Uterus (tissue), 2 donors: ENCODE measurements at regions not wholly inside any gene's neighbourhood (a gene's known extent, or its start where the extent isn't known, plus 50 kb on each side); places are given as distances from the start of the nearest gene placed in this dataset.

Experiments
- POLR2A ChIP-seq, 2 donors: fragments of 450-650 bp; IDR thresholded peaks; one replicate each; pipeline ENCODE4 v1.6.1; 2016; ENCODE audit warnings: antibody characterized with exemption in 2 of 2, mild to moderate bottlenecking in 1 of 2, moderate library complexity in 1 of 2
- TF ChIP-seq, protein P1 (sequence below), 4 experiments: fragments of 200-600 bp in 2 of 4; fragments of 450-650 bp in 2 of 4; sonication (generic) in 2 of 4; IDR thresholded peaks; one replicate each; pipeline ENCODE4 v1.5.1; 2016 to 2019; ENCODE audit warnings: antibody characterized with exemption in 4 of 4, mild to moderate bottlenecking in 2 of 4, moderate library complexity in 1 of 4

DNA sequence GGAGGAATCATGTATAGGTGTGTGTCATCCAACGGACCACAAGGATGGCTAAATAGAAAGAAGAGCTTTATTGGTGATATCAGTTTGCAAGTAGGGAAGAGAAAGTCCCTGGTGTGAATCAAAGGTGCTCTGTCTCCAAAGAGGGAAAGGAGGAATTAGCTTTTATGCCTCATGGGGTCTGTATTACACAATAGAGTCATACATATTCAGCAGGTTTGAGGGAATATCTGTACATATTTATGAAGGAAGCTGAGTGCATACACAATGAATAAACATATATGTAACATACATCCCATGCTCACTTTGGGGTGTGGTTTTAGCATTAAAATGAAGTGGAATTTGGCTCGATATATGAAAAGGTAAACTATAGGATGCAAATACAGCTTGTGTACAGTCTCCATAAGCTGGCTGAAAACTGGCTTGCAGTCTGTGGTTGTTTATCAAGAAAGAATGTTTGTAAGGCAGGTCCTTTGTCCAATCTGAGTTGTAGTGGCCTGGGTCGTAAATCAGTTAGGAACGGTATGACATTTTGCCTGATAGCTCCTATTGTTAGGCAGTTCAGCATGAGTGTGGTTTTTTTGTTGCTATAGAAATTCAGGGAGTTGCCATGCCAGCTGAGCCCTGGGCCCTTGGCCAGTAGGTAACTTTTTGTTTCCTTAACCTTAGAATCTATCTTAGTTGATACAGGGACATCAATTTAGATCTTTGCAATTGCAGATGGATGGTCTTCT, 198.0 kb upstream of the ZP4 start:
- TF ChIP-seq, protein P1, sequence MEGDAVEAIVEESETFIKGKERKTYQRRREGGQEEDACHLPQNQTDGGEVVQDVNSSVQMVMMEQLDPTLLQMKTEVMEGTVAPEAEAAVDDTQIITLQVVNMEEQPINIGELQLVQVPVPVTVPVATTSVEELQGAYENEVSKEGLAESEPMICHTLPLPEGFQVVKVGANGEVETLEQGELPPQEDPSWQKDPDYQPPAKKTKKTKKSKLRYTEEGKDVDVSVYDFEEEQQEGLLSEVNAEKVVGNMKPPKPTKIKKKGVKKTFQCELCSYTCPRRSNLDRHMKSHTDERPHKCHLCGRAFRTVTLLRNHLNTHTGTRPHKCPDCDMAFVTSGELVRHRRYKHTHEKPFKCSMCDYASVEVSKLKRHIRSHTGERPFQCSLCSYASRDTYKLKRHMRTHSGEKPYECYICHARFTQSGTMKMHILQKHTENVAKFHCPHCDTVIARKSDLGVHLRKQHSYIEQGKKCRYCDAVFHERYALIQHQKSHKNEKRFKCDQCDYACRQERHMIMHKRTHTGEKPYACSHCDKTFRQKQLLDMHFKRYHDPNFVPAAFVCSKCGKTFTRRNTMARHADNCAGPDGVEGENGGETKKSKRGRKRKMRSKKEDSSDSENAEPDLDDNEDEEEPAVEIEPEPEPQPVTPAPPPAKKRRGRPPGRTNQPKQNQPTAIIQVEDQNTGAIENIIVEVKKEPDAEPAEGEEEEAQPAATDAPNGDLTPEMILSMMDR (IDR thresholded peaks at IDR 0.05), result no peak
- no peak for TF ChIP-seq POLR2A (IDR thresholded peaks at IDR 0.05)
